AG09319 (cell line): ENCODE measurements at regions not wholly inside any gene's neighbourhood (a gene's known extent, or its start where the extent isn't known, plus 50 kb on each side); places are given as distances from the start of the nearest gene placed in this dataset.

ENCODE experiments used
- DNase-seq: peaks from one replicate; pipeline ENCODE4 v3.0.0-alpha.2; 2010; ENCODE audit warnings: low read depth; ENCODE audit errors: extremely low read depth
- CTCF ChIP-seq: IDR thresholded peaks from 2 replicates; pipeline ENCODE4 v1.5.1; 2011; ENCODE audit warnings: low read depth, mild to moderate bottlenecking, inconsistent platforms, low read length, moderate library complexity

DNA sequence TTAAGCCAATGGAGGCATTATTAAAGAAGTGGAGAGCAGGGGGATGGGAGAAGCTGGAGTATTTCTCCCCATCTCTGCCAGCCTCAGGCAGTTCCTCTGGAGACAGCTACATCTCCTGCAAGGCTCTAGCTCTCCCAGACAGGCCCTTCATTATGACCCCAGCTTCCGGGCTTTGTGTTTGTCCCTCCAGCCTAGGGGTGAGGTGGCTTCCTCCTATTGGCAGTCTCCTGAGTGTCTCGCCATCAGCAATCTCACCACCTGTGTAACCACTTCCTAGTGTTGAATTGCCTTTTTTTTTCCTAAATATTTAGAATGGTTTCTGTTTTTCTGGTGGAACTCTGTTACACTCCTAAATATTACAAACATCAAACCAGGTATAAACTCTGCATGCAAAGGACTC, 122.3 kb downstream of the FAM174B start:
- TF ChIP-seq CTCF, result no peak
- no peak for DNase-seq

- no peak for DNase-seq
- TF ChIP-seq CTCF, result no peak
Observed at GRCh38 chr15:92531406-92531805, 124.2 kb downstream of the FAM174B start.

- no peak for DNase-seq
- no peak for TF ChIP-seq CTCF
Observed at GRCh38 chr15:92528736-92529135, 126.8 kb downstream of the FAM174B start.

DNA sequence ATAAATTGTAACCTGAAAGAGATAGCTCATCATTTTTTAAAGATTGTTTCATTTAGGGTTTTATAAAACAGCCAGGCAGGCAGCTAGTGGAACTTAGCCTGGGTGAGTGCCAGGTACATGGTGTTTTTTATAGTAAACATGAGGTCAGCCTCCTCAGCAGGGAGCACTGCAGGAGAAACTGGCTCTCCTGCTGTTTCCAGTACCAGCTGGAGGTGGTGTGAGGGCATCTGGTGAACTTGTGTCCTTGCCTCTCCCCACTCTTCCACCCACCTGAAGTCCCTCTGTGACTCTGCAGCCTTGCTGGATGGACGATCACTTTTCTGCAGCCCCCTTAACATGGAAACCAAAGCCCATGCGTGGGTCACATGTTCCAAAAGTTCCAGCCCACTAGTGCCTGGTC, 128.4 kb downstream of the FAM174B start:
- no peak for DNase-seq

GRCh38 chr15:92525758-92526245, 129.8 kb downstream of the FAM174B start:
- no peak for TF ChIP-seq CTCF
- no peak for DNase-seq

More for the DNA sequence above, 128.4 kb downstream of the FAM174B start:
- no peak for TF ChIP-seq CTCF

DNA sequence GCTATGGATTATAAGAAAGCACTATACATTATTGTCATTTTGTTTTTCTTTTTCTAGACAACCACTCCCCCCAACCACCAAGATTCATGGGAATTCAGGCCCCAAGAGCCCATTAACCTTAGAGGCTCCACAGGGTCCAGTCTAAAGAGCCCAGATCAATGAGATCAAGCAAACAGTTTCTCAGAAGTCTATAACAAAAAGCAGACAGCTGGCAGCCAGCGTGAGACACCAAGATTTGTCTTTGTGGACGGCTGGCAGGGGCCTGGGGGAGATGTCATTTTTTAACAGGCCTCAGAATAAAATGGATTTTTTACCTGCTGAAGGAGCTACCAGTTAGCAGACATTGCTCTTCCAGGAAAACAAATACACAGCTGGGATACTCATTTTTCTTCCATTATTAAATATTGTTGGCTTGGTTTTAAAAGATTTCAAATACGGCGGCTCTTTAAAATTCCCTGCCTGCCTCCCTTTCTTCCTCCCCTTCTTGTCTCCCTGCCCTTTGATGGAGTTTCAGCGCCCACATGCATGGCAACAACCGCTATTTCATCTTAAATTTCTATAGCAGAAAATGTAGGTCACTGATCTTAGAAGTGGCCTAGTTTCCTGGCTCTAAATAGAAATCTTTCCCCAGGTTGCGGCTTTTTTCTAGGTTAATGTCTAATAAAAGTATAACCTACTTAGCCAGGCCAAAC, 130.6 kb downstream of the FAM174B start:
- no peak for TF ChIP-seq CTCF
- no peak for DNase-seq

DNA sequence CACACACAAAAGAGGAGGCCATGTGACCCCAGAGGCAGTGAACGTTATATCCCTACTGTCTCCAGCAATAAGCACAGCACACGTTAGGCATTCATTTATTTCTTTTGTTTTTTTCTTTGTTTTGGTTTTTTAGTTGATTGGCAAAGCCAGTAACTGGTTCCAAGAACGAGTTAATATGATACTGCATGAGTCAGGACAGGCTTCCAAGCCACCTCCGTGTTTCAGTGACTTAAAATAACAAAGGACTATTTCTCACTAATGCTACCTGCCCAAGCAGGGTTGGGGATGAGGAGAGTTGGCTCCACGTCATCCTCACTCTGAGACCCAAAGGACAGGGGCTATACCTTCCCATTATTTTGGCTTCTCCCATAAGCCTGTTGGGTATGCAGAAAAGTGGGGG, 130.5 kb downstream of the ST8SIA2 start:
- no peak for TF ChIP-seq CTCF
- DNase-seq, result no peak
